B cell (primary cell): ENCODE measurements at regions not wholly inside any gene's neighbourhood (a gene's known extent, or its start where the extent isn't known, plus 50 kb on each side); places are given as distances from the start of the nearest gene placed in this dataset.

ENCODE experiments used
- ATAC-seq: fragments of 200-7000 bp; cut with Tn5 transposase; one replicate; pipeline ENCODE4 v1.10.0; 2021; ENCODE audit warnings: low read depth, mild to moderate bottlenecking, moderate number of reproducible peaks, moderate library complexity
- CTCF ChIA-PET: fragments of 350-600 bp; sonication (Branson Sonifier 250); formaldehyde crosslinking; loops from one replicate; lab custom pipeline; 2021; ENCODE audit warnings: antibody characterized with exemption, inconsistent platforms; lab: Charles Lee
- POLR2A ChIA-PET: fragments of 350-600 bp; sonication (Branson Sonifier 250); formaldehyde crosslinking; loops from one replicate; lab custom pipeline; 2021; ENCODE audit warnings: antibody characterized with exemption; lab: Charles Lee
- DNase-seq: peaks from one replicate; pipeline ENCODE4 v3.0.0; 2013
- H2AFZ ChIP-seq: 2 replicates; pipeline ENCODE4 v1.6.1; 2012; ENCODE audit warnings: mild to moderate bottlenecking, low read depth, low read length; ENCODE audit not compliant: insufficient read depth, poor library complexity, severe bottlenecking
- H3K27ac ChIP-seq, 2 donors: 1 replicate in 1 of 2; 2 replicates in 1 of 2; pipeline ENCODE4 v1.5.1; 2012 to 2013; ENCODE audit warnings: low read length in 2 of 2, mild to moderate bottlenecking in 2 of 2, moderate library complexity in 1 of 2
- H3K27me3 ChIP-seq, 4 experiments: fragments of 200-600 bp in 1 of 4; sonication (generic) in 1 of 4; replicated peaks in 1 of 4; 1 replicate in 2 of 4; 2 replicates in 2 of 4; pipeline versions ENCODE4 v1.6.1 to v1.7.0; 2013 to 2016; ENCODE audit warnings: low read length in 3 of 4, mild to moderate bottlenecking in 2 of 4, mixed read lengths in 1 of 4, moderate library complexity in 1 of 4; ENCODE audit not compliant: insufficient read depth in 4 of 4, control insufficient read depth in 3 of 4; ENCODE audit errors: control extremely low read depth in 1 of 4
- H3K36me3 ChIP-seq, 2 experiments: replicated peaks in 1 of 2; 1 replicate in 1 of 2; 2 replicates in 1 of 2; pipeline versions ENCODE4 v1.6.1 to v1.7.1; 2013; ENCODE audit warnings: low read length in 1 of 2; ENCODE audit not compliant: insufficient read depth in 2 of 2, control insufficient read depth in 1 of 2; ENCODE audit errors: control extremely low read depth in 1 of 2, extremely low read depth in 1 of 2
- H3K4me1 ChIP-seq, 2 donors: fragments of 200-600 bp in 1 of 2; sonication (generic) in 1 of 2; 1 replicate in 1 of 2; 2 replicates in 1 of 2; pipeline versions ENCODE4 v1.5.1 to v1.6.1; 2013 to 2017; ENCODE audit warnings: low read length in 2 of 2; ENCODE audit not compliant: control insufficient read depth in 2 of 2, insufficient read depth in 2 of 2
- H3K4me2 ChIP-seq: replicated peaks from 2 replicates; pipeline ENCODE3; 2012; ENCODE audit warnings: mild to moderate bottlenecking, low read depth, low read length; ENCODE audit not compliant: poor library complexity, severe bottlenecking
- H3K4me3 ChIP-seq, 5 experiments: fragments of 200-600 bp in 1 of 5; sonication (generic) in 1 of 5; 1 replicate in 3 of 5; 2 replicates in 2 of 5; pipeline versions ENCODE4 v1.5.1 to v1.7.0; 2011 to 2016; ENCODE audit warnings: low read length in 4 of 5, mild to moderate bottlenecking in 4 of 5, low read depth in 2 of 5, control low read depth in 1 of 5, moderate library complexity in 1 of 5; ENCODE audit not compliant: insufficient read depth in 1 of 5; ENCODE audit errors: control extremely low read depth in 1 of 5, extremely low read depth in 1 of 5
- H3K79me2 ChIP-seq: fragments of 200-600 bp; sonication (generic); one replicate; pipeline ENCODE4 v1.6.0; 2016; ENCODE audit warnings: low read length; ENCODE audit not compliant: control insufficient read depth, insufficient read depth
- H3K9ac ChIP-seq: fragments of 200-600 bp; sonication (generic); 2 replicates; pipeline ENCODE4 v1.6.1; 2017; ENCODE audit warnings: mild to moderate bottlenecking, low read length, moderate library complexity
- H3K9me3 ChIP-seq, 3 donors: one replicate each; pipeline versions ENCODE4 v1.6.1 to v1.7.1; 2013; ENCODE audit warnings: low read length in 2 of 3; ENCODE audit not compliant: control insufficient read depth in 2 of 3, insufficient read depth in 1 of 3; ENCODE audit errors: control extremely low read depth in 1 of 3
- H4K20me1 ChIP-seq: 2 replicates; pipeline ENCODE4 v1.6.0; 2012; ENCODE audit warnings: mild to moderate bottlenecking, low read length; ENCODE audit not compliant: insufficient read depth, control insufficient read depth, poor library complexity, severe bottlenecking
- H3K27ac Mint-ChIP-seq: one replicate; pipeline ENCODE4 v1.8.0; 2021; ENCODE audit warnings: mixed read lengths
- H3K27me3 Mint-ChIP-seq: one replicate; pipeline ENCODE4 v1.8.0; 2021; ENCODE audit warnings: mixed read lengths
- H3K4me1 Mint-ChIP-seq: one replicate; pipeline ENCODE4 v1.8.0; 2021; ENCODE audit warnings: mixed read lengths
- H3K4me3 Mint-ChIP-seq: one replicate; pipeline ENCODE4 v1.8.0; 2021; ENCODE audit warnings: mixed read lengths
- H3K9me3 Mint-ChIP-seq: one replicate; pipeline ENCODE4 v1.8.0; 2022; ENCODE audit warnings: mixed read lengths; ENCODE audit not compliant: insufficient read depth
- CTCF ChIP-seq: fragments of 200-600 bp; IDR thresholded peaks from one replicate; pipeline ENCODE4 v1.8.0; 2022; ENCODE audit warnings: antibody characterized with exemption, mild to moderate bottlenecking
- EZH2 ChIP-seq: IDR thresholded peaks from 2 replicates; pipeline ENCODE4 v1.6.1; 2012; ENCODE audit warnings: borderline replicate concordance, low read depth, mild to moderate bottlenecking, moderate library complexity, low read length; ENCODE audit not compliant: insufficient read depth, poor library complexity, severe bottlenecking
- WGBS: methylation state at CpG from one replicate; pipeline ENCODE4 v1.1.5; 2013; ENCODE audit warnings: missing lambda C conversion rate; ENCODE audit not compliant: insufficient coverage; 5-methylcytosine and 5-hydroxymethylcytosine counted together
- intact Hi-C: fragments of 100-400 bp; cut with micrococcal nuclease; formaldehyde crosslinking; loops from one replicate; pipeline ENCODE4 v1.10.0; 2022

- no peak overlapping the region for H3K4me2 ChIP-seq
- no peak overlapping the region for H3K27ac ChIP-seq
- H3K4me3 Mint-ChIP-seq = no peak overlapping the region
- no peak overlapping the region for H3K4me3 ChIP-seq
- no peak overlapping the region for H2AFZ ChIP-seq
- CTCF ChIA-PET = no interaction called here
- H3K4me1 ChIP-seq = no peaks in the 10 kb centered on the region
- H3K4me1 Mint-ChIP-seq = no peaks in the 10 kb centered on the region
- no peaks in the 10 kb centered on the region for H3K36me3 ChIP-seq
- peaks cover 0 to 2% (median 0%) of the 10 kb centered on the region in 4 experiments for H3K27me3 ChIP-seq
- H4K20me1 ChIP-seq = no peaks in the 10 kb centered on the region
- intact Hi-C loops = no loop called here
- no peak overlapping the region for H3K27ac Mint-ChIP-seq
- DNase-seq (no peak), ATAC-seq (no peak)
- H3K9me3 ChIP-seq = no peaks in the 10 kb centered on the region
- H3K79me2 ChIP-seq = no peaks in the 10 kb centered on the region
- no peaks in the 10 kb centered on the region for H3K9me3 Mint-ChIP-seq
- 78% methylated on average over 4 of the region's 6 CpGs for WGBS
- TF ChIP-seq CTCF = no peak
- no peak for TF ChIP-seq EZH2
- H3K9ac ChIP-seq = no peak overlapping the region
- POLR2A ChIA-PET = no interaction called here
- H3K27me3 Mint-ChIP-seq = peaks cover 8% of the 10 kb centered on the region
Measured at GRCh38 chr17:27965224-27965623, 72.1 kb upstream of the LYRM9 start.

GRCh38 chr17:27968206-27968732 is 74.2 kb upstream of the NLK start:
- H3K4me1 Mint-ChIP-seq = no peaks in the 10 kb centered on the region
- Histone ChIP-seq H3K4me2 (no peak overlapping the region), H3K27ac (no peak overlapping the region)

More at GRCh38 chr17:27968206-27968732, 74.2 kb upstream of the NLK start:
- no peaks in the 10 kb centered on the region for H3K36me3 ChIP-seq
- Mint-ChIP-seq H3K27ac (no peak overlapping the region), H3K9me3 (no peaks in the 10 kb centered on the region), H3K4me3 (no peak overlapping the region), H3K27me3 (peaks cover 11% of the 10 kb centered on the region)
- H3K9ac ChIP-seq = no peak overlapping the region
- WGBS = 95% methylated on average over 7 of the region's 8 CpGs
- ChIA-PET CTCF (no interaction called here), POLR2A (no interaction called here)
- intact Hi-C loops = no loop called here
- H4K20me1 ChIP-seq = no peaks in the 10 kb centered on the region
- no peaks in the 10 kb centered on the region for H3K27me3 ChIP-seq
- no peaks in the 10 kb centered on the region for H3K4me1 ChIP-seq
- DNase-seq (no peak), ATAC-seq (no peak)
- H3K9me3 ChIP-seq = no peaks in the 10 kb centered on the region
- H2AFZ ChIP-seq = no peak overlapping the region
- H3K4me3 ChIP-seq = no peak overlapping the region
- TF ChIP-seq CTCF = no peak
- TF ChIP-seq EZH2 = no peak
- no peaks in the 10 kb centered on the region for H3K79me2 ChIP-seq
